Peyer's patch (tissue), 4 donors: ENCODE measurements at regions not wholly inside any gene's neighbourhood (a gene's known extent, or its start where the extent isn't known, plus 50 kb on each side); places are given as distances from the start of the nearest gene placed in this dataset.

Experiments
- DNase-seq, 3 donors: peaks; one replicate each; pipeline ENCODE4 v3.0.0-alpha.2; 2017 to 2019
- H3K27ac ChIP-seq, 4 donors: fragments of 200-600 bp; sonication (generic); one replicate each; pipeline ENCODE4 v1.5.1; 2016 to 2019
- H3K27me3 ChIP-seq, 2 donors: fragments of 200-600 bp; sonication (generic); one replicate each; pipeline ENCODE4 v1.5.1; 2019
- H3K36me3 ChIP-seq, 3 donors: fragments of 200-600 bp; sonication (generic); one replicate each; pipeline ENCODE4 v1.5.1; 2016 to 2019
- H3K4me1 ChIP-seq, 4 donors: fragments of 200-600 bp; sonication (generic); one replicate each; pipeline ENCODE4 v1.5.1; 2016 to 2019
- H3K4me3 ChIP-seq, 4 donors: fragments of 200-600 bp; sonication (generic); 1 replicate in 3 of 4; 2 replicates in 1 of 4; pipeline ENCODE4 v1.5.1; 2016 to 2019; ENCODE audit warnings: mild to moderate bottlenecking in 1 of 4
- H3K9me3 ChIP-seq, 4 donors: fragments of 200-600 bp; sonication (generic); one replicate each; pipeline ENCODE4 v1.5.1; 2016 to 2019; ENCODE audit warnings: mild to moderate bottlenecking in 1 of 4
- CTCF ChIP-seq, 6 experiments: fragments of 450-650 bp in 4 of 6; fragments of 200-600 bp in 2 of 6; sonication (generic) in 1 of 6; IDR thresholded peaks; one replicate each; pipeline ENCODE4 v1.5.1; 2017 to 2019; ENCODE audit warnings: antibody characterized with exemption in 6 of 6, mild to moderate bottlenecking in 3 of 6, moderate library complexity in 1 of 6
- POLR2A ChIP-seq, 2 donors: fragments of 450-650 bp; IDR thresholded peaks; one replicate each; pipeline ENCODE4 v1.5.1; 2017; ENCODE audit warnings: antibody characterized with exemption in 2 of 2, mild to moderate bottlenecking in 2 of 2, moderate library complexity in 2 of 2

- H3K4me1 ChIP-seq, result peaks cover 18 to 36% (median 28%) of the 10 kb centered on the region in 4 donors
- H3K27me3 ChIP-seq, result no peaks in the 10 kb centered on the region
- H3K36me3 ChIP-seq, result no peaks in the 10 kb centered on the region
- H3K9me3 ChIP-seq, result no peaks in the 10 kb centered on the region
- no peak for TF ChIP-seq POLR2A (IDR thresholded peaks at IDR 0.05)
- peak in 2 of 3 donors; percentile 24 to 34 for DNase-seq
- H3K27ac ChIP-seq, result no peak overlapping the region
- no peak overlapping the region for H3K4me3 ChIP-seq
Measured at GRCh38 chr15:31260646-31261265, 65.9 kb upstream of the KLF13 start.

GRCh38 chr15:31261266-31262142 is 65.1 kb upstream of the KLF13 start:
- Histone ChIP-seq H3K4me1 (peaks cover 20 to 41% (median 34%) of the 10 kb centered on the region in 4 donors), H3K36me3 (no peaks in the 10 kb centered on the region), H3K9me3 (no peaks in the 10 kb centered on the region), H3K27me3 (no peaks in the 10 kb centered on the region), H3K27ac (no peak overlapping the region), H3K4me3 (no peak overlapping the region)
- peak in 2 of 3 donors; percentile 49 for DNase-seq
- TF ChIP-seq POLR2A (IDR thresholded peaks at IDR 0.05) (no peak), CTCF (IDR thresholded peaks at IDR 0.05) (no peak)

DNA sequence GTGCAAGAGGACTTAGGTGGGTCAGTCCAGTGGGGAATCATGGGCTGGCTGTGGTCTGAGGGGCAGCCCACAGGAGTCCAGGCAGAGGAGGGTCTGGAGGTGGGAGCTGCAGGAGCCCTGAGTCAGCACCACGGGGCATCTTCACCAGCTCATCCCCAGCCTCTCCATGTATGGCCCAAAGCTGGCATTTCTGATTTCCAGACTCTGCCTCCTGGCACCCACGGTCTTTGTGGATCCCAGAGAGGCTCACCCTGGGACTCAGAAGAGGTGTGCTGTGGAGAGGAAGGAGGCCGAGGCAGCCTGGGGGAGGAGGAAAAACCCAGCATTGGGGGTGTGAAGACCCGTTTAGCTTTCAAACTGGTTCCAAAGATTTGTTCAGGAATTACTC is 64.5 kb upstream of the KLF13 start:
- no peaks in the 10 kb centered on the region for H3K36me3 ChIP-seq
- H3K27me3 ChIP-seq, result no peaks in the 10 kb centered on the region
- peak in 1 of 3 donors; percentile 44 for DNase-seq
- no peak overlapping the region for H3K4me3 ChIP-seq
- H3K27ac ChIP-seq, result no peak overlapping the region
- H3K9me3 ChIP-seq, result no peaks in the 10 kb centered on the region
- H3K4me1 ChIP-seq, result peaks cover 20 to 46% (median 40%) of the 10 kb centered on the region in 4 donors
- no peak for TF ChIP-seq POLR2A (IDR thresholded peaks at IDR 0.05)
- no peak for TF ChIP-seq CTCF (IDR thresholded peaks at IDR 0.05)

GRCh38 chr15:31262901-31263671 is 63.5 kb upstream of the KLF13 start:
- Histone ChIP-seq H3K27ac (peak overlapping the region; percentile 67 to 92 (median 86)), H3K27me3 (no peaks in the 10 kb centered on the region), H3K36me3 (no peaks in the 10 kb centered on the region), H3K9me3 (no peaks in the 10 kb centered on the region), H3K4me3 (no peak overlapping the region), H3K4me1 (peaks cover 20 to 51% (median 46%) of the 10 kb centered on the region in 4 donors)
- peak in 2 of 3 donors; percentile 64 to 79 for DNase-seq
- no peak for TF ChIP-seq POLR2A (IDR thresholded peaks at IDR 0.05)
- TF ChIP-seq CTCF (IDR thresholded peaks at IDR 0.05), result no peak

GRCh38 chr15:31263751-31264558 is 62.7 kb upstream of the KLF13 start:
- H3K4me3 ChIP-seq, result peak overlapping the region in 2 of 4 donors; percentile 13 to 35
- TF ChIP-seq POLR2A (IDR thresholded peaks at IDR 0.05) (peak in 1 of 2 donors; percentile 26), CTCF (IDR thresholded peaks at IDR 0.05) (no peak)
- H3K27me3 ChIP-seq, result no peaks in the 10 kb centered on the region
- H3K27ac ChIP-seq, result peak overlapping the region; percentile 67 to 92 (median 86)
- no peaks in the 10 kb centered on the region for H3K9me3 ChIP-seq
- peaks cover 20 to 52% (median 46%) of the 10 kb centered on the region in 4 donors for H3K4me1 ChIP-seq
- H3K36me3 ChIP-seq, result no peaks in the 10 kb centered on the region
- DNase-seq, result peak; percentile 84 to 93 (median 90)
